Middle frontal gyrus (tissue), 1 donor: ENCODE measurements at regions not wholly inside any gene's neighbourhood (a gene's known extent, or its start where the extent isn't known, plus 50 kb on each side); places are given as distances from the start of the nearest gene placed in this dataset.

Source experiments
- DNase-seq: peaks from one replicate; pipeline ENCODE4 v3.0.0-alpha.2; 2015; ENCODE audit warnings: low spot score; ENCODE audit errors: extremely low spot score

DNA sequence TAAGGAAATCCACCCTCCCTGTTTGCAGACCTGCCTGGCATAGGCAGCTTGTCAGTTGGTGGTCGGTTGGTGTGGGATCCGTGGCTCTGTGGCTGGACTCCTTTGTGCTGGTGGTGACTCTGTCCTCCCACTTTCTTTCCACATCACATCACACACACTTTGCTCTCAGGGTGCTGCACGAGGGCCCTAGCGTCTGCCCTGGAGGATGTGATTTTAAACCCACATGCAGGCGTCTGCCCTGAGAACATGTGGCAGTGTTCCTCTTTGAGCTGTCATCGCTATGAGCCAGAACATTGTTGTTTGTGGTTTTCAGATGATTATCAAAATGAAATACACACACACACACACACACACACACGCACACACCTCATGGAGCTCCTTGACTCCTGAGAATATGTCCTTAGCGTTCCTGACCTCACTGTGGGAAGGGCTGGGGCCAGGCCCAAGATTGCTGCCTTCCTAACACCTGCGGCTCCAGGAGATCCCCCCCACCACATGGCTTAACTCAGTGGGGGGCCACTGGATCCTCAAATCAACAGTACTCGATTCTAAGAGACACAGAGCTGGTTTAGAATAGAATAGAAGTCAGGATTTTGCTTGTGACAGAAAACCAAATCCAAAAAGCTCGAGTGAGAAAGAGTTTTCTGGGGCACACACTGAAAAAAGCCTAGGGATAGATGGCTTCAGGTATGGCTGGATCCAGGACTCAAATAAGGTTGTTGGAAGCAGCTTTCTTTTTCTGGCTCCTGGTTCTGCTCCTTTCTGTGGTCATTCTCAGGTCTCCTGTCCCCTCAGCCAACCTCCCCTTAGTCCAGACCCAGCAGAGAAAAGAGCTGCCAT, 54.8 kb downstream of the RTP5 start:
- no peak for DNase-seq

DNA sequence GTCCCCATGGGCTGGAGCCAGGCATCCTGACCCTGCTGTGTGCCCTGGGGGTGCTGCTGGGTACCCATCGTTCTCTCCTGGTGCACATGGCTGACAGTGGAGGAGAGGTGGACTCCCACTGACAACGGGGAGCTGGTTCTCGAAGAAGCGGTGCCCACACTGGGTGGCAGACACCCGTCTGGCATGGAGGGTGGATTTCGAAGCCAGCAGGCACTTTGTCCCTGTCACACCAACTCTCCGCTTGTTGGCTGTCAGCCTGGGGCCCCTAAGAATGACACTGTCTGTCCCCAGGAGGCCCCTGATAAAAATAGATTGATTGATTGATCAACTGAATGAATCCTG, 55.4 kb downstream of the RTP5 start:
- DNase-seq = no peak

- DNase-seq = no peak
These were observed 55.7 kb downstream of the RTP5 start for GRCh38 chr2:241925277-241925676.

DNA sequence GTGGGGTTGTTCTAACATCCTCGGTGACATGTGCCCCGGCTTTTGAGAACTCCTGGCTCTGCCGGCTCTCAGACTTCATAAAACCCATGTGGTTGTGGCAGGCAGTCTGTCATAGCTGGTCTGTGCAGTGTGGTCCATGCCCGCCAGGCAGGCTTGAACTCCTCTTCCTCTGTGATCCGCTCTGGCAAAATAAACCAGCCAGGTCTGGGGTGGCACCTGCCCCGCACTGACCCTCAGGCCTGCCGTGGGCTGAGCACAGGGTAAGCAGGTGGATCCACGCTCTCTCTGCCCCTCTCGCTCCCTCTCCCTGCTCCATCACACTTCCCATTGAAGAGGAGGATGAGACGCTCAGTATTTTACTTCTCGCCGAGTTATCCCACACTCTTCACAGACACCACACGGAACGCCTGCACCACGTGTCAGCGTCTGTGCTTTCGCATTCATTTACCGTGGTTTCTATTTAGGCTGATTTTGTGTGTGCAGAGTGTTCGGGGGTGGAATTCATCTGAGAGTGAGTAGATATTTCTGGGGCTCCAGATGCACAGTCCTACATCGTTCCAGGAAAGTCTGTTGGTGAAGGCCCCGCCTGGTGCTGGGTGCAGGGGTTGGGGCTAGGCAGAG, 56.4 kb downstream of the RTP5 start:
- peak; percentile 65 for DNase-seq

DNA sequence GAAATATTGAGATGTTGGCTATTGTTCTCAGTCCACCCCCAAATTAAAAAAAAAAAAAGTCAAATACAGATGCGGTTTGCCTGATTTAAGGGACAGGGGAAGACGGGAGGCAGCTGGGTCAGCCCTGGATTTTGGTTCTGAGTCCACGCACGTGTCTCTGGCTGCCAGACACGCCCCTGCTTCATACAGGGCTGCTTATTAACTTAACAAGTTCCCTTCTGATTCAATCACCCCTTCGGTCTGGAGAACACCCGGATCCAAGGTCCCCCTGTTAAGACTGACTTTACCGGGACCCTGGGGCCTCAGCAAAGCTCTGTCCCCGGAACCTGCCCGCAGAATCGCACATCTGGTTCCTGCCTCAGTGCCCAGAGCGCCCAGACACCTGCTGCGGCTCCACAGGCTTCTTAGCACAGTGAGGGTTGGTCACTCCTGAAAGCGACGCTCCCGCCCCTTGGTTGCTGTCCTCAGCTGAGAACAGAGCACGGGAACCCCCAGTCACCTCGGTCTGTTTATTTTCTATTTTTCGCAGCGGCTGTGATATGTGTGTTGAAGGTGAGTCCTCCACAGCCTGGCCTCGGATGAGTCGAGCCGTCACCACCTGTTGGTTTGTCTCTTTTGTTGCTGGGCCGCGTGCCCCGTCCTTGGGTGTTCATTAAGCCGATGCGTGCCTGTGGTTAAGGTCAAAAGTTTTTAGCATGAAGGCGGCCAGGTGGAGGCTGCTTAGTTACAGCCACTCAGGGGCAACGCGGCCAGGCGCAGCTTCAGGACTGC, 57.2 kb downstream of the RTP5 start:
- DNase-seq = no peak

DNA sequence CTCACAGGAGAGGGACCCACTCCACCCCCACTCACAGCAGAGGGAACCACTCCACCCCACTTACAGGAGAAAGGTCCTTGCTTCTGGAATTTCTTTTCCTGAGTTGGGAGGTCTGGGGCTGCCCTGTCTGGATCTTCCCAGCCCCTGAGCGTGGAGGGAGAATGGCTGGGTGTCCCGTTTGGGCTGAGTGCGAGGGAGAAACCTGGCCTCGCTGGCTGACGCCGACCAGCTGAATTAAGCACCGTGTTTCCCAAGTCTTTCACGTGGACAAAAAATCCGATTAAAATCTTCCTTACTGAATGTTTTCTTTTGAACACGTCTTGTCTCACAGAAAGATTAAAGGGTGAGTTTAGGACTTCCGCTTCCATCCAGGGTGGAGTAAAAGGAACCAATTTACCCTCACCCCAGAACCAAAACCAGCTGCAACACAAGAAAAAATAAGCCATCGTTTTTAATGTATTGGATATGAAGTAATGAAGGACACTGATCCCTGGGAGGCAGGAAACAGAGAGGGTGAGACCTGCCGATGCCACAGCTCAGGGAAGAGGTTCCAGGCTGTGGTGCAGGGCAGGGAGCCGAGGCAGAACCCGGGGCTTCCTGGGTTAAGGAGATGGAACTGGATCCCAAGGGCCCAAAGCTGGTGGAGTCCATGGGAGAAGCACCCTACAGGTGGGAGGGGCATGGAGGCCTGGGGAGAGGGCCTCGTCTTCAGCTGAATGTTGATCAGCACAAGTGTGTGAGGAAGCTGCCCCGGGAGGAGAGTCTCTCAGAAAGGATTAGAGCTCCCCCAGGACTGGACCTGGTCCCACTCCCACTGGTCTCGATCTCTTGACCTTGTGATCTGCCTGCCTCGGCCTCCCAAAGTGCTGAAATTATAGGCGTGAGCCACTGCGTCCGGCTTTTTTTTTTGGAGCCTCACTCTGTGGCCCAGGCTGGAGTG, 60.3 kb downstream of the RTP5 start:
- no peak for DNase-seq

DNA sequence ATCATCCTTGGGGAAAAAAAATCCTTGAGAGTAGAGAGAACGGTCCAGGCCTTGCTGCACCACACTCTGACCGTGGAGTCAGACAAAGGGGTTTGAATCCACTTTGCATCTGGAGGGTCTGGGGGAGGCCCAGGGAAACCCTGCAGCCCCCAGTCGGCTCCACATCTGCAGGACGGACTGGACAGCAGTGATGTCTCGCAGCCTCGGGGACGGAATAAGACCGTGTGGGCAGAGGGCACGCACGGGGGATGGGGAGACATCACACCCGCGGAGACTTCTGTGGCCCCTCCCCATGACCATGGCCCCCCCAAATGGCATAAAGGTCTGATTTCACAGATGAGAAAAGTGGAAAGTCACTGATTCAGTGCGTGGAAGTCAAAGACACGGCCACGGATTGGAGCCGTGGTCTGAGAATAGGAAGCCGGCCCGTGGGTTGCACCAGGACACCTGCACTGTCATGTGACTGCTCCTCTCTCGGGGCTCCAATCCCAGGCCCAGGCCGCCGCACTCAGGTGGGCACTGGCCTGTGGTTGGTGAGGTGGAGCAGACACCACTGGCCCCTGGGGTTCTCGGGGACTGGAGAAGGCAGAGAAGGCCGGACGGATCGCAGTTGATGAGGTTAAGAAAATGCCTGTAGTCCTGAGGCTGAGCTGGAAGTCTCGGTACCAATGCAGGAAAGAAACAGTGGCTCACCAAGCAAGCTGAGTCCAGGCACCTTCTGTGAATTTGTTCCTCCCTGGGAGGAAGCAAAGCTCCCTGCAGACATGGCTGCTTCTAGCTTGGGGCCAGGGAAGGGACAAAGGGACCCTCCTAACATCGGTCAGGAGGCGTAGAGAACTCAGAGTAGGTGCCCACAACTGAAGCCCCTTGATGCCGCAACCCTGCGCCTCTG, 61.8 kb downstream of the RTP5 start:
- DNase-seq = no peak

DNA sequence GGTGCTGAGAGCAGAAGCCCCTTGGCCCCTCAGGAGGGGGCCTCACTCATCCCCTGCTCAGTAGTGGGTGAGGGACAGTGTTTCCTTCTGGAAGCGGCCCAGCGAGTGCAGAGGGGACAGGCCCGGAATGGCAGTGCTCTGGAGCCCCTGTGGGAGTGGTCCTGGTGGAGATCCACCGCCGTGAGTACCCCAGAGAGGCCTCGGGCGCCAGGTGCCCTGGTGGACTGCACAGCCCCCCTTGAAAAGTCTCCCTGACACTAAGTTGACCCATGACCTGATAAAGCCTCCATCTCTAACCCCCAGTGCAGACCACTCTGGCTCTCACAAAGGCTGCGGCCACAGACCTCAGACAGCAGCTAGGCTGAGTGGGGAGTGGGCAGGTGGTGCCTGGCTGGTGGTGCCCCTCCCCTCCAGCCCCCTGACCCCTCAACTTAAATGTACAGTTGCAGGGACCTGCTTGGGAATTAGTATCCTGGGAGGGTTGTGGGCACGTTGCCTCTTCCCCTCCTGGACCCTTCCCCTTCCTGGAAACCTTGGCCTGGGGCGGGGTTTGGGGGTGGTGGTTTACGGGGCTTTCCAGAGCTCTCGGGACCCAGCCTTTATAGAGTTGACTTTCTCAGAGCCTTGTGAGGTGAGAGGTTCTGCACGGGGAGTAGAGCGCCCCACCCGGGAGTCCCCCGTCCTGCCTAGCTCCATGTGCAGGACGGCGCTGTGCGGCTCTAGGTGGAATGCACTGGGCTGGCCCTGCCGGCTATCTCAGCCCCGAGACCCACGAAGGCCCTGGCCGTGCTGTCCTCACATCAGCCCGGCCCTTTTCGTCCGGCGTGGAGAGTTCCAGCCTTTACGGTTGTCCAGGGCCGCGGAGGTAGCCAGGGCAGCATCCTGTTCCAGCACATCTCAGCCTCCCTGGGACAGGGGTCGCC, 62.7 kb downstream of the RTP5 start:
- DNase-seq = no peak

DNA sequence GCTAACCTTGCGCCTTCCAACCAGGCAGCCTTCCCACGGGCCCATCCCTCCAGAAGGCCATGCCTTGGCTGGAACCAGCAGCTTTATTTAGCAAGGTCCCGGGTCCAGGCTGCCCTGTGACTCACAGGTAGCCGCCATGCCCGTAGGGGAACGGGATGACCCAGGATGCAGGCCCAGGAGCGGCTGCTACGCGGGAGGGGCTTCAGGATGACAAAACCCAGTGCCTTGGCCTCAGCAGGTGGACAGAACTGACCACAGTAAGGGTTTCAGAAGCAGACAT, 63.3 kb downstream of the RTP5 start:
- DNase-seq = no peak

DNA sequence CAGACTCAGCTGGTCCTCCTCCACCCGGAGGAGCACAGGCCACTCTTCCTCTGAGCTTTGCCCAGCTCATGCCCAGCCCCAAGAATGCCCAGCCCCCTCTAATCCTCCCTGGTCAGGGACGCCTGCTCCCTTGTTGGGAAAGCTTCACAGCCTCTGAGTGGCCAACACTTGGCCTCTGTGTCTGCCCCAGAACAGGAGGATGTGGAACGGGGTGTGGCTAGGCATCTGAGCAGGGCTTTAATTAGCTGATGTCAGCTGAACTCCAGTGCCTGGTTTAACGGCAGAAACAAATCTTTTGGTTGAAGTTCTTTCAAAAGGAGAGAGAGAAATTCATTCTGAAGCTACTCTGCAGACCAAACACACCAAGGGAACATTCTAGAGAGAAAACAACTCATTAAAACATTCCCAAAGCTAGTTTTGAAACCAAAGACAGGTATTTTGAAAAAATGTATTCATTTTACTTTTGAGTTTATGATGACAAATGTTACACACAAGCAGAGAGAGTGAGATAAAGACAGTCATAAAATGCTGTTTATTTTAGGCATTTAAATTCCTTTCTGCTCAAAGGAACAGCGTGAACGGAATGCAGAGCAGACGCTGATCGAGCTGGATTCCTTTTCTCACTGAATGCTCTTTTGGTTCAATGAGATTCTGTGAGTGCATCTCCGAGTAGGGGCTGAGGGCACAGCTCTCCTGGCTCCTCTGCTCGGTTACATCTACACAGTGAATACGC, 63.8 kb downstream of the RTP5 start:
- no peak for DNase-seq

DNA sequence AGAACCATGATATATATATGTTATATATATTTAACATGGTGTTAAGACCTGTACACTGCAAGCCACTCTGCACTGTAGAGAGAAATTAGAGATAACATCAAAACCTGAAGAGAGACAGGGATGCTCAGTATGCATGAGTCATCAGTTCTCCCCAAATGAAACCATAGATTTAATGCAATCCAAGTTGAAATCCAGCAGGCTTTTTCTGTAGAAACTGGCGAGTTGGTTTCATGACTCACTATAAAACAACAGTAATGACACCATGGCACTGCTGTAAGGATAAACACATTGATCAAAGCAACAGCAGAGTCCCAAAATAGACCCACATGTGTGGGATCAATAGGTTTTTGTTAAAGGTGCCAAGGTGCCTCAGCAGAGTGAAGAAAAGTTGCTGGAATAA, 65.8 kb downstream of the RTP5 start:
- no peak for DNase-seq

DNA sequence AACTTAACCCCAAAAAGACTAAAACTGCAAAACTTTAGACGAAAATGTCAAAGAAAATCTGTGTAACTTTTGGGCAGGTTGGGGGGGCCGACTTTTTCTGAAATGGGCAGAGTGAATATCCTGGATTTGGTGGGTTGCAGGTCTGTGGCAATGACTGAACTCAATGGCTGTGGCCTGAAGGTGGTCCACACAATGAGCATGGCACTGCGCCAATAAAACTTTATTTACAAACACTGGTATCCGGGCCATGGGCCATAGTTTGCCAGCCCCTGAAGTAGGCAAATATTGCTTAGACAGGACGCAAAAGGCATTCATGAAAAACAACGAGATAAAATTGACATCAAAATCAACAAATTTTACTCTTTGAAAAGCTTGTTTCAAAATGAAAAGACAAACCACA, 66.2 kb downstream of the RTP5 start:
- no peak for DNase-seq

DNA sequence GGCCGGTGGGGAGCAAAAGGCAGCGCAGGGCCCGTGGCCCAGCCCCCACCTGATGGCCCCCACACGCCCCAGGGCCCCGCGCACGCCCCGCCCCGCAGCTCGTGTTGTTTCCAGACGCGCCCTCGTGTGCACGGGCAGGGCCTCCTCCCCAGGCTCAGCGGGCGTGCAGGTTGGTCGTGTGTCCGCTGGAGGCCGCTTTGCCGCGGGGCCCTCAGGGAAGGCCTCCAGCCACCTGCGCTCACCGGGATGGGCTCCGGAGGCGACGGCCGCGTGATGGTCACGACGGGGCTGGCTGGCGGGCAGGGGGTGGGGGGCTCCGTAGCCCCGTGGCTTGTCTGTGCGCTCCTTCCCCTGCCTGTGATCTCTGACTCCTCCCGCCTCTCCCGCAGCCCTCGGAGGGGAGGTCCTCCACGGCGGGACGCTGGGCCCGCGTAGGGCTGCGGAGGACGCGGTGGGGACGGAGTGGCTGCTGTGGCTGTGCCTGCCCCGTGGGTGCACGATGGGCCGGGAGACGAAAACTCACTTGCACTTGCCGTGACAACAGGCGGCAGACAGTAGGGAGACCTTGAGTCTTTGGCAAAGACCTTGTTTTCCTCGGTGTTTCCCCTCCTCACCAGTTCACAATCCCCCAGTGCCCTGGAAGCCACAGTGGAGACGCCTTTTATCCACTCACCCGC, 67.1 kb downstream of the RTP5 start:
- no peak for DNase-seq

- no peak for DNase-seq
These were observed 67.8 kb downstream of the RTP5 start for GRCh38 chr2:241937297-241937696.

DNA sequence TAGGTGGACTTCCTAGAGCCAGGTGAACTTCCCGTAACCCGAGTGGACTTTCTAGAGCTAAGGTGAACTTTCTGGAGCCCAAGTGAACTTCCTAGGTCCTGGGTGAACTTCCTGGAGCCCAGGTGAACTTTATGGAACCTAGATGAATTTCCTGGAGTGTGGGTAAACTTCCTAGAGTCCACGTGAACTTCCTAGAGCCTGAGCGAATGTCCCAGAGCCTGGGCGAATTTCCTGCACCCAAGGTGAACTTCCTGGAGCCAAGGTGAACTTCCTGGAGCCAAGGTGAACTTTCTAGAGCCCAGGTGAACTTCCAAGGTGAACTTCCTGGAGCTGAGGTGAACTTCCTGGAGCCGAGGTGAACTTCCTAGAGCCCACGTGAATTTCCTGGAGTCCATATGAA, 70.0 kb downstream of the RTP5 start:
- no peak for DNase-seq

DNA sequence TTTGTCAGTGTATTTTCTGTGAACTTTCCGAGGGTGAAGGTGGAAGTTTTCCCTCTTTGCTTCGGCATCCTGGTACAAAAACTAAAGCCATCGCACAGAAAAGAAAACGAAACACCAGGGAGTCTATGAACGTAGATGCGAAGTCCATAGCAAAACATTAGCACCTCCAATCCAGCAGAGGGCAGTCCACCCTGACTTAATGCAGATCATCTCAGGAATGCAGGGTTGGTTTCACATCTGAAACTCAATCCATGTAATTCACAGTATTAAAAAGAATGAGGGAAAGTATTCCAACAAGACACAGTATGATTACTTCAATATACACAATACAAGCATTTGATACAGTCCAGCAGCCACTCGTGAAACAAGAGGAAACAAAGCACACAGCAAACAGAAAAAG, 70.8 kb downstream of the RTP5 start:
- no peak for DNase-seq

- no peak for DNase-seq
These were observed 72.3 kb downstream of the RTP5 start for GRCh38 chr2:241941691-241942301.
